MM.1S (cell line): ENCODE measurements at regions not wholly inside any gene's neighbourhood (a gene's known extent, or its start where the extent isn't known, plus 50 kb on each side); places are given as distances from the start of the nearest gene placed in this dataset.

Experiments
- DNase-seq: peaks from one replicate; pipeline ENCODE4 v3.0.0-alpha.2; 2015
- H2AFZ ChIP-seq: fragments of 300-600 bp; sonication (generic); 2 replicates; pipeline ENCODE4 v1.6.0; 2016; ENCODE audit warnings: antibody characterized with exemption, low read length
- H3F3A ChIP-seq: fragments of 300-600 bp; sonication (generic); 2 replicates; pipeline ENCODE4 v1.6.1; 2016; ENCODE audit warnings: mild to moderate bottlenecking, antibody characterized with exemption, low read length, moderate library complexity, mixed read lengths; ENCODE audit not compliant: insufficient read depth
- H3K27ac ChIP-seq: fragments of 300-600 bp; sonication (generic); 2 replicates; pipeline ENCODE4 v1.5.1; 2016; ENCODE audit warnings: mild to moderate bottlenecking, low read length
- H3K27me3 ChIP-seq: fragments of 300-600 bp; sonication (generic); replicated peaks from 2 replicates; pipeline ENCODE4 v1.6.0; 2016; ENCODE audit warnings: low read length; ENCODE audit not compliant: insufficient read depth
- H3K36me3 ChIP-seq: fragments of 300-600 bp; sonication (generic); replicated peaks from 2 replicates; pipeline ENCODE4 v1.6.1; 2016; ENCODE audit warnings: mild to moderate bottlenecking, low read length, mixed read lengths; ENCODE audit not compliant: insufficient read depth
- H3K4me1 ChIP-seq: fragments of 300-600 bp; sonication (generic); 2 replicates; pipeline ENCODE4 v1.6.1; 2016; ENCODE audit warnings: low read length, mixed read lengths
- H3K4me2 ChIP-seq: fragments of 300-600 bp; sonication (generic); 2 replicates; pipeline ENCODE4 v1.6.0; 2016; ENCODE audit warnings: low read depth, low read length
- H3K4me3 ChIP-seq: fragments of 300-600 bp; sonication (generic); 2 replicates; pipeline ENCODE4 v1.5.1; 2016; ENCODE audit warnings: low read length, mixed read lengths
- H3K79me2 ChIP-seq: fragments of 300-600 bp; sonication (generic); 2 replicates; pipeline ENCODE4 v1.6.1; 2016; ENCODE audit warnings: mixed run types, low read length, mixed read lengths
- H3K9ac ChIP-seq: fragments of 300-600 bp; sonication (generic); 2 replicates; pipeline ENCODE4 v1.6.1; 2016; ENCODE audit warnings: low read length, mixed read lengths
- H3K9me2 ChIP-seq: fragments of 300-600 bp; sonication (generic); replicated peaks from 2 replicates; pipeline ENCODE4 v1.6.1; 2016; ENCODE audit warnings: mild to moderate bottlenecking, low read length, mixed read lengths; ENCODE audit not compliant: insufficient read depth
- H3K9me3 ChIP-seq: fragments of 300-600 bp; sonication (generic); replicated peaks from 2 replicates; pipeline ENCODE4 v1.6.1; 2016; ENCODE audit warnings: mild to moderate bottlenecking, low read length, mixed read lengths; ENCODE audit not compliant: insufficient read depth
- H4K20me1 ChIP-seq: fragments of 300-600 bp; sonication (generic); 2 replicates; pipeline ENCODE4 v1.6.1; 2016; ENCODE audit warnings: mild to moderate bottlenecking, low read length, moderate library complexity, mixed read lengths; ENCODE audit not compliant: insufficient read depth
- EZH2 ChIP-seq: fragments of 300-600 bp; sonication (generic); optimal IDR thresholded peaks from 2 replicates; pipeline ENCODE3; 2017; ENCODE audit warnings: low read depth, mild to moderate bottlenecking, antibody characterized with exemption, low read length, mixed read lengths
- EZH2phosphoT487 ChIP-seq: fragments of 300-600 bp; sonication (generic); IDR thresholded peaks from 2 replicates; pipeline ENCODE4 v1.6.1; 2018; ENCODE audit warnings: antibody characterized with exemption, low read length
- TF ChIP-seq, protein P1 (sequence below): fragments of 300-600 bp; sonication (generic); IDR thresholded peaks from 2 replicates; pipeline ENCODE4 v1.5.1; 2016; ENCODE audit warnings: antibody characterized with exemption, low read length, mixed read lengths

DNA sequence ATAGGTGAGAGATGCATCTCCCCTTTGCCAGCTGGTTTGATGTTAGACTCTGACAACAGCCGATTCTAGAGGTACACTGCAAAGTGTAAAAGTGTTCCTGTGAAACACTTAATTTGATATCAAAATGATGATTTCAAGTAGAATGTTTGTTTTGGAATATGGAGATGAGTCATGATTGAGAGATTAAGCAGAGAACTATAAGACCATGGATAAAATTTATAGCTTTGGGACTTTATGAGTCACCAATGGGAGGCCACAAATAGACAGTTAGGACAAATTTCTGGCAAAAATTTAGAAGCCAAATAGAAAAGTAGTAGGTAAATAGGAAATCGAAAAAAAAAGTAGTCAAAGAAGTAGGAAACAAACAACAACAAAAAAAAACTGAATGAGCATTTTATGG lies 672.5 kb downstream of the NSUN3 start:
- H3K79me2 ChIP-seq = no peaks in the 10 kb centered on the region
- H3K4me3 ChIP-seq = no peak overlapping the region
- no peaks in the 10 kb centered on the region for H3K27me3 ChIP-seq
- DNase-seq = no peak
- H3F3A ChIP-seq = no peaks in the 10 kb centered on the region
- no peak overlapping the region for H3K4me2 ChIP-seq
- no peak overlapping the region for H3K27ac ChIP-seq
- no peak for TF ChIP-seq EZH2phosphoT487
- TF ChIP-seq, protein P1, sequence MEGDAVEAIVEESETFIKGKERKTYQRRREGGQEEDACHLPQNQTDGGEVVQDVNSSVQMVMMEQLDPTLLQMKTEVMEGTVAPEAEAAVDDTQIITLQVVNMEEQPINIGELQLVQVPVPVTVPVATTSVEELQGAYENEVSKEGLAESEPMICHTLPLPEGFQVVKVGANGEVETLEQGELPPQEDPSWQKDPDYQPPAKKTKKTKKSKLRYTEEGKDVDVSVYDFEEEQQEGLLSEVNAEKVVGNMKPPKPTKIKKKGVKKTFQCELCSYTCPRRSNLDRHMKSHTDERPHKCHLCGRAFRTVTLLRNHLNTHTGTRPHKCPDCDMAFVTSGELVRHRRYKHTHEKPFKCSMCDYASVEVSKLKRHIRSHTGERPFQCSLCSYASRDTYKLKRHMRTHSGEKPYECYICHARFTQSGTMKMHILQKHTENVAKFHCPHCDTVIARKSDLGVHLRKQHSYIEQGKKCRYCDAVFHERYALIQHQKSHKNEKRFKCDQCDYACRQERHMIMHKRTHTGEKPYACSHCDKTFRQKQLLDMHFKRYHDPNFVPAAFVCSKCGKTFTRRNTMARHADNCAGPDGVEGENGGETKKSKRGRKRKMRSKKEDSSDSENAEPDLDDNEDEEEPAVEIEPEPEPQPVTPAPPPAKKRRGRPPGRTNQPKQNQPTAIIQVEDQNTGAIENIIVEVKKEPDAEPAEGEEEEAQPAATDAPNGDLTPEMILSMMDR = no peak
- no peak for TF ChIP-seq EZH2
- H3K9me3 ChIP-seq = no peaks in the 10 kb centered on the region
- H3K4me1 ChIP-seq = no peaks in the 10 kb centered on the region
- no peak overlapping the region for H3K9ac ChIP-seq
- H3K9me2 ChIP-seq = no peaks in the 10 kb centered on the region
- no peak overlapping the region for H2AFZ ChIP-seq
- H4K20me1 ChIP-seq = no peaks in the 10 kb centered on the region
- no peaks in the 10 kb centered on the region for H3K36me3 ChIP-seq

DNA sequence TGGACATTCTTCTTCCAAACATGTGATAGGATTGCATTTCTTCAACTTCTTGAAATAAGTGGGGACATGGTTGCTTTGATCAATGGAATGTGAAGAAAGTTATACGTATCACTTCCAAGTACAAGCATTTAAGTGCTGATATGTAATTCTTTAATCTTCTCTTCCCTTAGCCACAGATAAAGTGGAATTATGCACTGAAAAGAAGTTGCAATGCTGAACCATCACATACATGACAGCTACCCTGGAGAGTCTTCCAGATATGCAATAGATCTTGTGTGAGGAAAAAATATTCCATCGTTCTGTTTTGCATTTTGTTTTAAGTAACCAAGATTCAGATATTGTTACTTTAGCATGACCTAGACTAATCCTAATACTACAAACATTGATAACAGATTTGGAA lies 674.3 kb downstream of the NSUN3 start:
- H3K79me2 ChIP-seq = no peaks in the 10 kb centered on the region
- no peak overlapping the region for H3K27ac ChIP-seq
- no peaks in the 10 kb centered on the region for H3K4me1 ChIP-seq
- no peaks in the 10 kb centered on the region for H3F3A ChIP-seq
- no peaks in the 10 kb centered on the region for H3K9me2 ChIP-seq
- no peak overlapping the region for H3K9ac ChIP-seq
- TF ChIP-seq, protein P1 = no peak
- TF ChIP-seq EZH2phosphoT487 (no peak), EZH2 (no peak)
- no peak overlapping the region for H2AFZ ChIP-seq
- no peaks in the 10 kb centered on the region for H3K36me3 ChIP-seq
- no peak overlapping the region for H3K4me3 ChIP-seq
- H3K9me3 ChIP-seq = no peaks in the 10 kb centered on the region
- DNase-seq = no peak
- no peaks in the 10 kb centered on the region for H4K20me1 ChIP-seq
- no peaks in the 10 kb centered on the region for H3K27me3 ChIP-seq
- H3K4me2 ChIP-seq = no peak overlapping the region

DNA sequence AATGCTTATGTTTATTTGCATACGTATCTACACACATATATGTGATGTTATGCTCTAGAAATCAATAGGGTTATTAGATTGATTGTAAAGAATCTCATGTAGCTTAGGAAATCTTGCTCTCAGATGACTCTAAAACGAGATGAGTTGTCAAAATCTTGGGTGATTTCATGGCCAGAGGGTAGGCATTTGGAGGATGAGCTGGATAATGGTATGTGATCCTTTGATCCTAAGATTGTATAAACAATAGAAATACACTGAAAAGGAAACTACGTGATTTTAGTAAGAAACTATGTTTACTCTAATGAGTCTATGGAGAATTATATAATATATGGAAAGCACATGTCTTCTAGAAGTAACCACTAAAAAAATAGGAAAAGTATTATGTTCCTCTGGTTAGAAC lies 676.6 kb downstream of the NSUN3 start:
- Histone ChIP-seq H3K27me3 (no peaks in the 10 kb centered on the region), H3K4me2 (no peak overlapping the region), H3K4me1 (no peaks in the 10 kb centered on the region), H3F3A (no peaks in the 10 kb centered on the region), H3K9me3 (no peaks in the 10 kb centered on the region), H3K79me2 (no peaks in the 10 kb centered on the region), H3K4me3 (no peak overlapping the region), H3K9ac (no peak overlapping the region), H2AFZ (no peak overlapping the region), H3K36me3 (no peaks in the 10 kb centered on the region), H3K9me2 (no peaks in the 10 kb centered on the region), H4K20me1 (no peaks in the 10 kb centered on the region), H3K27ac (no peak overlapping the region)
- no peak for TF ChIP-seq EZH2phosphoT487
- TF ChIP-seq, protein P1 = no peak
- no peak for TF ChIP-seq EZH2
- no peak for DNase-seq

DNA sequence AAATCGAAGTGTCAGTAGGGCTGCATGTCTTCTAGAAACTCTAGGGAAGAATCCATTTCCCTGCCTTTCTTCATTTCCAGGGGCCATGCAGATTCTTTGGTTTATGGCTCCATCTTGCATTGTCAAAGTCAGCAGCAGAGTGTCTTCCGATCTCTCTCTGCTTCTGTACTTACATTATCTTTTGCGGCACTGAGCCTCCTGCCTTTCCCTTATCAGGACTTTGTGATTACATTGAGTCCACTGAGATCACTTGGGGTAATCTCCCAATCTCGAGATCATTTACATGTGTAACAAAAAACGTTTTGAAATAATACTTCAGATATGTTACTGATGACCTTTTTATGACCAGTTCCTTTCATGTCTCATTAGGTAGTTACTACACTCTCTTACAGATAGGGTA lies 695.9 kb downstream of the NSUN3 start:
- Histone ChIP-seq H3K9me3 (no peaks in the 10 kb centered on the region), H3K4me2 (no peak overlapping the region), H3K36me3 (no peaks in the 10 kb centered on the region), H3F3A (no peaks in the 10 kb centered on the region), H3K79me2 (no peaks in the 10 kb centered on the region), H3K9ac (no peak overlapping the region), H3K27me3 (no peaks in the 10 kb centered on the region), H2AFZ (no peak overlapping the region), H3K27ac (no peak overlapping the region), H3K9me2 (no peaks in the 10 kb centered on the region), H4K20me1 (no peaks in the 10 kb centered on the region), H3K4me1 (no peaks in the 10 kb centered on the region), H3K4me3 (no peak overlapping the region)
- TF ChIP-seq, protein P1 = no peak
- TF ChIP-seq EZH2phosphoT487 = no peak
- no peak for TF ChIP-seq EZH2
- no peak for DNase-seq
